ENCODE measurements at regions not wholly inside any gene's neighbourhood (a gene's known extent, or its start where the extent isn't known, plus 50 kb on each side); places are given as distances from the start of the nearest gene placed in this dataset.

DNA sequence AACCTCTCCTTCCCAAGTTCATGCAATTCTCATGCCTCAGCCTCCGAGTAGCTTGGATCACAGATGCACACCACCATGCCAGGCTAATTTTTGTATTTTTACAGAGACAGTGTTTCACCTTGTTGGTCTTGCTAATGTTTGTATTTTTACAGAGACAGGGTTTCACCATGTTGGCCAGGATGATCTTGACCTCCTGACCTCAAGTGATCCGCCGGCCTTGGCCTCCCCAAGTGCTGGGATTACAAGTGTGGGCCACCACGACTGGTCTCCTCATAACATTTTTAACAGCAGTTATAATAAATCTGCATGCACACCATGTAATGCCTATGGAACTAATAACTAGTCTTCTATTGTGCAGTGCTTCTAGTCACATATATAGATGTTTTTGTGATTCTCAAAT, 123.8 kb upstream of the VKORC1L1 start (continued):
- TF ChIP-seq ASH2L (IDR thresholded peaks at IDR 0.05; ENCODE audit: low read length) (no peak), E2F6 (IDR thresholded peaks at IDR 0.05) (no peak), RXRA (IDR thresholded peaks at IDR 0.05; ENCODE audit: insufficient read depth, low read depth, low read length) (no peak), SP1 (IDR thresholded peaks at IDR 0.05; ENCODE audit: low read depth, low read length) (no peak)

All from H1 (cell line).